Small intestine (tissue), 7 donors: ENCODE measurements at regions not wholly inside any gene's neighbourhood (a gene's known extent, or its start where the extent isn't known, plus 50 kb on each side); places are given as distances from the start of the nearest gene placed in this dataset.

Experiments
- DNase-seq, 2 donors: peaks; one replicate each; pipeline versions ENCODE4 v3.0.0 to v3.0.0-alpha.2; 2013
- FAIRE-seq: peaks from 2 replicates; lab custom pipeline; 2012; peaks lifted over from hg19 to GRCh38; lab: Jason Lieb, UNC
- H3K27ac ChIP-seq, 3 donors: one replicate each; pipeline ENCODE4 v1.5.1; 2013; ENCODE audit warnings: low read length in 2 of 3, mild to moderate bottlenecking in 2 of 3, control low read depth in 1 of 3, inconsistent platforms in 1 of 3, low read depth in 1 of 3, moderate library complexity in 1 of 3
- H3K27me3 ChIP-seq, 3 donors: one replicate each; pipeline ENCODE4 v1.6.1; 2013; ENCODE audit warnings: low read length in 3 of 3, inconsistent platforms in 1 of 3; ENCODE audit not compliant: control insufficient read depth in 3 of 3, insufficient read depth in 3 of 3
- H3K36me3 ChIP-seq, 3 donors: one replicate each; pipeline ENCODE4 v1.6.1; 2013; ENCODE audit warnings: low read length in 3 of 3, inconsistent platforms in 1 of 3, low read depth in 1 of 3, mild to moderate bottlenecking in 1 of 3, moderate library complexity in 1 of 3; ENCODE audit not compliant: control insufficient read depth in 3 of 3, insufficient read depth in 2 of 3
- H3K4me1 ChIP-seq, 3 donors: one replicate each; pipeline ENCODE4 v1.6.1; 2013; ENCODE audit warnings: low read length in 2 of 3, inconsistent platforms in 1 of 3, low read depth in 1 of 3, mild to moderate bottlenecking in 1 of 3, moderate library complexity in 1 of 3; ENCODE audit not compliant: control insufficient read depth in 3 of 3, insufficient read depth in 2 of 3
- H3K4me3 ChIP-seq, 3 donors: one replicate each; pipeline ENCODE4 v1.5.1; 2013; ENCODE audit warnings: low read length in 3 of 3, control low read depth in 1 of 3, inconsistent platforms in 1 of 3, low read depth in 1 of 3, mild to moderate bottlenecking in 1 of 3, moderate library complexity in 1 of 3
- H3K9me3 ChIP-seq, 2 donors: one replicate each; pipeline ENCODE4 v1.6.1; 2013; ENCODE audit warnings: low read depth in 1 of 2, low read length in 1 of 2; ENCODE audit not compliant: control insufficient read depth in 2 of 2, insufficient read depth in 1 of 2
- WGBS, 3 donors: extraction: QIAGEN DNeasy Blood & Tissue Kit; methylation state at CpG; one replicate each; pipeline ENCODE4 v1.1.7; 2013; 5-methylcytosine and 5-hydroxymethylcytosine counted together
- donor health status: healthy with polysubstance abuse.
- donor health status: control.
- donor health status: control.
- donor health status: Bipolar disorder and iron deficiency.
- donor health status: healthy.

GRCh38 chr1:30169269-30169668, 554.1 kb downstream of the MATN1 start:
- H3K36me3 ChIP-seq: no peaks in the 10 kb centered on the region
- peaks cover 0 to 5% (median 0%) of the 10 kb centered on the region in 3 donors for H3K27me3 ChIP-seq
- FAIRE-seq: no peak
- no peak overlapping the region for H3K4me3 ChIP-seq
- no peaks in the 10 kb centered on the region for H3K4me1 ChIP-seq
- DNase-seq: no peak
- 62 to 77% (median 73%) methylated on average over 4 of the region's 4 CpGs for WGBS, 3 donors
- H3K27ac ChIP-seq: no peak overlapping the region
- H3K9me3 ChIP-seq: no peaks in the 10 kb centered on the region

GRCh38 chr1:30166174-30166573, 557.2 kb downstream of the MATN1 start:
- H3K36me3 ChIP-seq: no peaks in the 10 kb centered on the region
- H3K9me3 ChIP-seq: no peaks in the 10 kb centered on the region
- DNase-seq (no peak), FAIRE-seq (no peak)
- H3K27ac ChIP-seq: no peak overlapping the region
- H3K4me3 ChIP-seq: no peak overlapping the region
- peaks cover 0 to 4% (median 2%) of the 10 kb centered on the region in 3 donors for H3K27me3 ChIP-seq
- no peaks in the 10 kb centered on the region for H3K4me1 ChIP-seq
- 58 to 79% (median 78%) methylated on average over 5 of the region's 5 CpGs for WGBS, 3 donors

- 59 to 62% (median 60%) methylated on average over 4 of the region's 4 CpGs for WGBS, 3 donors
Measured at GRCh38 chr1:30165116-30165515, 558.3 kb downstream of the MATN1 start.

DNA sequence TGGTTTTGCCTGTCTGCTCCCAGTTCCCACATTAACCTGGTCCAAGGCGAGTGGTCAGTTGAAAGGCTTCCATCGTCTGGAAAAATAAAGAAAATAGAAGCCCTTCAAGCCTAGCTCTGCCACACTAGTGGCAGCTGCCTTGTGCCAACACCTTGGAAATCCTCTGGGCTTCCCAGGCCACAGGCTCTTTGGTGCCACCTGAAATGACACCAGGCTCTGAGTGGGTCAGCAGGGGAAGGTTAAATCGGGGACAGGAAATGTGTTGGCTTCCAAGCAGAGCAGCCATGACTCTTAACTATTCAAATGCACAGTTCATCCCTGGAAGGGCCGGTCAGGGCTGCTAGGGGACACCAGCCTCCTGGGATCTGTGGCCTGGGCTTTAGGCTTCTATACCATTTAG, 558.7 kb downstream of the MATN1 start:
- H3K36me3 ChIP-seq: no peaks in the 10 kb centered on the region
- no peaks in the 10 kb centered on the region for H3K4me1 ChIP-seq
- H3K27ac ChIP-seq: no peak overlapping the region
- no peak overlapping the region for H3K4me3 ChIP-seq
- DNase-seq: no peak
- FAIRE-seq: no peak
- peaks cover 0 to 3% (median 2%) of the 10 kb centered on the region in 3 donors for H3K27me3 ChIP-seq
- WGBS, 3 donors: 72 to 79% (median 72%) methylated on average over 4 of the region's 4 CpGs
- H3K9me3 ChIP-seq: no peaks in the 10 kb centered on the region

More at GRCh38 chr1:30165116-30165515, 558.3 kb downstream of the MATN1 start:
- Histone ChIP-seq H3K27ac (no peak overlapping the region), H3K4me3 (no peak overlapping the region), H3K4me1 (no peaks in the 10 kb centered on the region), H3K27me3 (peaks cover 0 to 3% (median 2%) of the 10 kb centered on the region in 3 donors), H3K36me3 (no peaks in the 10 kb centered on the region), H3K9me3 (no peaks in the 10 kb centered on the region)
- no peak for DNase-seq
- FAIRE-seq: no peak

GRCh38 chr1:30162565-30162964, 560.8 kb downstream of the MATN1 start:
- Histone ChIP-seq H3K27ac (no peak overlapping the region), H3K4me3 (no peak overlapping the region), H3K9me3 (no peaks in the 10 kb centered on the region), H3K4me1 (no peaks in the 10 kb centered on the region), H3K27me3 (peaks cover 0 to 3% (median 2%) of the 10 kb centered on the region in 3 donors), H3K36me3 (no peaks in the 10 kb centered on the region)
- no peak for DNase-seq
- 67 to 82% (median 74%) methylated on average over 2 of the region's 2 CpGs for WGBS, 3 donors
- FAIRE-seq: no peak

DNA sequence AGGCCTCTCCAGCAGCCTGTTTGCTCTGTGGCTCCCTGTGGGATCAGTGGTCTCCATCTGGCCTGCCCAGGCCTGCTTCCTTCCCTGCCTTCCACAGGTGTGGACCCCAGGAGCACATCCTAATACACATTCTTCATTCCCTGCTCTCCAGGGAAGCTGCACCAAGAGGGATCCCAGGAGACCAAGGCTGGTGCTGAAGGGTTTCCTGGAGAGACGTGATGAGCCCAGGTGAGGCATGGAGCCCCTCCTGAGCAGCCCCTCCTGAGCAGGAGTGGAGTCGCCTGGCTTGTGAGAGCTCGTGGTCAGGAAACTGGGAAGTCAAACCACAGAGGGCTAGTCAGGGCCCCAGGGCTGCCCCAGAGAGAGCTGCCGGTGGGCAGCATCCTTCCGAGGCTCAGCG, 561.4 kb downstream of the MATN1 start:
- 50 to 69% (median 60%) methylated on average over 6 of the region's 6 CpGs for WGBS, 3 donors

GRCh38 chr1:30160999-30161689, 562.2 kb downstream of the MATN1 start:
- no peak for FAIRE-seq
- H3K27me3 ChIP-seq: peaks cover 0 to 2% (median 1%) of the 10 kb centered on the region in 3 donors
- no peaks in the 10 kb centered on the region for H3K36me3 ChIP-seq
- no peaks in the 10 kb centered on the region for H3K9me3 ChIP-seq
- no peak overlapping the region for H3K27ac ChIP-seq
- DNase-seq: no peak
- H3K4me3 ChIP-seq: no peak overlapping the region
- H3K4me1 ChIP-seq: no peaks in the 10 kb centered on the region
- 81 to 88% (median 85%) methylated on average over 12 of the region's 12 CpGs for WGBS, 3 donors

More for the DNA sequence above, 561.4 kb downstream of the MATN1 start:
- Histone ChIP-seq H3K4me3 (no peak overlapping the region), H3K4me1 (no peaks in the 10 kb centered on the region), H3K27ac (no peak overlapping the region), H3K9me3 (no peaks in the 10 kb centered on the region), H3K36me3 (no peaks in the 10 kb centered on the region), H3K27me3 (peaks cover 0 to 3% (median 2%) of the 10 kb centered on the region in 3 donors)
- FAIRE-seq (no peak), DNase-seq (no peak)

DNA sequence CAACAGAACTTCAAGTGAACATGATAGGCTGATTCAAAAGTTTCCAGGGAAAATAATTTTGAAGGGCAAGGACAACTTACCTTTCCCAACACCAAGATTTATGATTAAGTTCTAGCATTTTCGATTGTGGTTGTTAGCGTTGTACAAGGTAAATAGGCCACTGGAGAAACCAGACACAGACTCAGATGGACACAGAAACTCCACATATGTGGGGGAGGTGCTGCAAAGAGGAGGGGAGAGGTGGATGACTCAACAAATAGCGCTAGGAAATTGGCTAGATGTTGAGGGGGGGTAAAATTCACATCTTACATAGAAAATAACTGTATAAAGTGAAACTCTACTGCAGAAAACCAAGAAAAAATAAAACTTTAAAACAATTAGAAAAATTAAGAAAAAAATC, 564.4 kb downstream of the MATN1 start:
- no peak for FAIRE-seq

More for the DNA sequence above, 564.4 kb downstream of the MATN1 start:
- 40 to 50% (median 48%) methylated on average over 3 of the region's 3 CpGs for WGBS, 3 donors
- Histone ChIP-seq H3K27me3 (peaks cover 0 to 2% (median 0%) of the 10 kb centered on the region in 3 donors), H3K4me3 (no peak overlapping the region), H3K36me3 (no peaks in the 10 kb centered on the region), H3K4me1 (no peaks in the 10 kb centered on the region), H3K27ac (no peak overlapping the region), H3K9me3 (no peaks in the 10 kb centered on the region)
- no peak for DNase-seq
